Thoracic aorta (tissue), 2 donors: ENCODE measurements at regions not wholly inside any gene's neighbourhood (a gene's known extent, or its start where the extent isn't known, plus 50 kb on each side); places are given as distances from the start of the nearest gene placed in this dataset.

Experiments used
- ATAC-seq: fragments of 150-250 bp; one replicate; pipeline ENCODE4 v1.8.0; 2017; ENCODE audit warnings: low read depth; ENCODE audit not compliant: insufficient number of reproducible peaks, low FRiP score
- DNase-seq: peaks from one replicate; pipeline ENCODE4 v3.0.0-alpha.2; 2020; ENCODE audit warnings: low spot score
- H3K27ac ChIP-seq, 2 donors: fragments of 200-600 bp; sonication (generic); 1 replicate in 1 of 2; 2 replicates in 1 of 2; pipeline ENCODE4 v1.5.1; 2016; ENCODE audit warnings: mild to moderate bottlenecking in 2 of 2, moderate library complexity in 2 of 2
- H3K27me3 ChIP-seq: fragments of 200-600 bp; sonication (generic); replicated peaks from 2 replicates; pipeline ENCODE4 v1.6.0; 2016; ENCODE audit warnings: mild to moderate bottlenecking; ENCODE audit not compliant: insufficient read depth
- H3K36me3 ChIP-seq: fragments of 200-600 bp; sonication (generic); one replicate; pipeline ENCODE4 v1.5.1; 2016
- H3K4me1 ChIP-seq, 2 donors: fragments of 200-600 bp; sonication (generic); 1 replicate in 1 of 2; 2 replicates in 1 of 2; pipeline versions ENCODE4 v1.5.1 to v1.6.0; 2016; ENCODE audit warnings: low read depth in 2 of 2, mild to moderate bottlenecking in 1 of 2; ENCODE audit not compliant: control insufficient read depth in 1 of 2
- H3K4me3 ChIP-seq: fragments of 200-600 bp; sonication (generic); 2 replicates; pipeline ENCODE4 v1.5.1; 2016; ENCODE audit warnings: mild to moderate bottlenecking
- H3K9me3 ChIP-seq: fragments of 200-600 bp; sonication (generic); 2 replicates; pipeline ENCODE4 v1.5.1; 2016
- CTCF ChIP-seq: fragments of 200-600 bp; sonication (generic); IDR thresholded peaks from one replicate; pipeline ENCODE4 v1.5.1; 2019; ENCODE audit warnings: antibody characterized with exemption

- H3K9me3 ChIP-seq: no peaks in the 10 kb centered on the region
- H3K4me3 ChIP-seq: no peak overlapping the region
- no peaks in the 10 kb centered on the region for H3K36me3 ChIP-seq
- DNase-seq: no peak
- H3K27ac ChIP-seq: no peak overlapping the region
- ATAC-seq: no peak
- peaks cover 0 to 3% of the 10 kb centered on the region in 2 donors for H3K4me1 ChIP-seq
- H3K27me3 ChIP-seq: no peaks in the 10 kb centered on the region
- TF ChIP-seq CTCF: no peak
Measured at GRCh38 chr7:81285142-81285871, 366.5 kb upstream of the SEMA3C start.

DNA sequence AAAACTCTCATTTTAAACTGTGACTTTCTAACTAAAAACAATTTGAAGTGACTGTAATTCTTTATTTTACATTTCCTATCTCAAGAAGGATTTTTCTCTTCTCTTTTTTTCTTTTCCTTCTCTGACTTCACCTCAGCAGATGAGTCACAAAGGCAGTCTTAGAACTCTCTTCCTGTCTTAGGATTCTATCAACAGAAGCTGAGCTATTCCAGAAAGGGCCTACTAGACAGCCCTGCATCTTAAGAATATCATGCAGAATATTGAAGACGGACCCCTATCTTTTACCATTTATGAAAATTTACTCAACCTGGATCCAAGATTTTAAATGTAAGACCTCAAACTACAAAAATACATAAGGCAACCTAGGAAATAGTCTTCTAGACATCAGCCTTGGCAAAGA, 365.7 kb upstream of the SEMA3C start:
- no peak for DNase-seq
- ATAC-seq: no peak
- Histone ChIP-seq H3K27me3 (no peaks in the 10 kb centered on the region), H3K36me3 (no peaks in the 10 kb centered on the region), H3K27ac (no peak overlapping the region), H3K4me3 (no peak overlapping the region), H3K4me1 (peaks cover 0 to 3% of the 10 kb centered on the region in 2 donors), H3K9me3 (no peaks in the 10 kb centered on the region)
- no peak for TF ChIP-seq CTCF

- H3K27ac ChIP-seq: no peak overlapping the region
- H3K36me3 ChIP-seq: no peaks in the 10 kb centered on the region
- H3K9me3 ChIP-seq: no peaks in the 10 kb centered on the region
- no peak for DNase-seq
- ATAC-seq: no peak
- no peak for TF ChIP-seq CTCF
- H3K27me3 ChIP-seq: no peaks in the 10 kb centered on the region
- peaks cover 0 to 3% of the 10 kb centered on the region in 2 donors for H3K4me1 ChIP-seq
- no peak overlapping the region for H3K4me3 ChIP-seq
Measured at GRCh38 chr7:81280531-81280930, 361.7 kb upstream of the SEMA3C start.

GRCh38 chr7:81277691-81278090, 358.8 kb upstream of the SEMA3C start:
- no peak for ATAC-seq
- Histone ChIP-seq H3K4me1 (no peaks in the 10 kb centered on the region), H3K36me3 (no peaks in the 10 kb centered on the region), H3K27me3 (no peaks in the 10 kb centered on the region), H3K4me3 (no peak overlapping the region), H3K27ac (no peak overlapping the region), H3K9me3 (no peaks in the 10 kb centered on the region)
- DNase-seq: no peak
- TF ChIP-seq CTCF: no peak

GRCh38 chr7:81273601-81274397, 354.9 kb upstream of the SEMA3C start:
- no peaks in the 10 kb centered on the region for H3K9me3 ChIP-seq
- H3K4me1 ChIP-seq: no peaks in the 10 kb centered on the region
- no peaks in the 10 kb centered on the region for H3K27me3 ChIP-seq
- ATAC-seq (no peak), DNase-seq (no peak)
- no peak overlapping the region for H3K27ac ChIP-seq
- H3K4me3 ChIP-seq: no peak overlapping the region
- H3K36me3 ChIP-seq: no peaks in the 10 kb centered on the region
- no peak for TF ChIP-seq CTCF
